HCT116 (cell line): ENCODE measurements at regions not wholly inside any gene's neighbourhood (a gene's known extent, or its start where the extent isn't known, plus 50 kb on each side); places are given as distances from the start of the nearest gene placed in this dataset.

Experiments
- ATAC-seq: fragments of 200-7000 bp; cut with Tn5 transposase; 2 replicates; pipeline ENCODE4 v1.9.1; 2020; ENCODE audit warnings: mild to moderate bottlenecking, moderate library complexity
- BruUV-seq: library from RNA; stranded (reverse); fragments of 400-500 nt; replicated peaks from 2 replicates; lab custom pipeline; 2021; lab: Mats Ljungman, UMichigan
- CTCF ChIA-PET: fragments of 300-600 bp; sonication (Branson Sonifier 250); formaldehyde crosslinking; loops from one replicate; lab custom pipeline; 2021; ENCODE audit warnings: antibody characterized with exemption; lab: Charles Lee
- POLR2A ChIA-PET: fragments of 300-600, 350-600 bp; sonication (Branson Sonifier 250); formaldehyde crosslinking; loops from one replicate; lab custom pipeline; 2021; ENCODE audit warnings: antibody characterized with exemption; lab: Charles Lee
- RAD21 ChIA-PET, 2 experiments: fragments of 300-600 bp; sonication (Branson Sonifier 250); formaldehyde crosslinking; loops; one replicate each; lab custom pipeline; 2023; ENCODE audit warnings: low total read pairs in 2 of 2; ENCODE audit not compliant: uncharacterized antibody in 2 of 2, unreplicated experiment in 2 of 2, low non-redundant PET in 1 of 2; lab: Charles Lee
- DNase-seq: peaks from one replicate; pipeline ENCODE4 v3.0.0-alpha.2; 2010; ENCODE audit warnings: low read depth, low spot score
- H2AFZ ChIP-seq: fragments of 200-600 bp; shearing (Covaris generic), sonication (generic); 2 replicates; pipeline ENCODE4 v1.6.1; 2017; ENCODE audit warnings: low read depth, mixed run types, mixed read lengths, antibody characterized with exemption, low read length; ENCODE audit not compliant: poor library complexity, severe bottlenecking
- H3K27ac ChIP-seq: 2 replicates; pipeline ENCODE4 v1.5.1; 2012; ENCODE audit warnings: low read depth, low read length
- H3K27me3 ChIP-seq: fragments of 200-600 bp; sonication (generic); 2 replicates; pipeline ENCODE4 v1.6.1; 2016; ENCODE audit warnings: mixed run types, low read length, mixed read lengths; ENCODE audit not compliant: insufficient read depth
- H3K36me3 ChIP-seq, 2 experiments: fragments of 200-500 bp in 1 of 2; fragments of 200-600 bp in 1 of 2; sonication (Bioruptor generic) in 1 of 2; sonication (generic) in 1 of 2; 2 replicates each; pipeline versions ENCODE4 v1.5.1 to v1.6.1; 2014 to 2016; ENCODE audit warnings: low read length in 2 of 2, inconsistent platforms in 1 of 2, mixed read lengths in 1 of 2, mixed run types in 1 of 2; ENCODE audit not compliant: insufficient read depth in 2 of 2, control insufficient read depth in 1 of 2
- H3K4me1 ChIP-seq, 2 experiments: fragments of 200-600 bp in 1 of 2; sonication (generic) in 1 of 2; 2 replicates each; pipeline versions ENCODE4 v1.5.1 to v1.6.1; 2012 to 2017; ENCODE audit warnings: low read length in 2 of 2, inconsistent platforms in 1 of 2, mild to moderate bottlenecking in 1 of 2, mixed read lengths in 1 of 2, mixed run types in 1 of 2, moderate library complexity in 1 of 2; ENCODE audit not compliant: insufficient read depth in 2 of 2, control insufficient read depth in 1 of 2
- H3K4me2 ChIP-seq: fragments of 200-600 bp; sonication (generic); 2 replicates; pipeline ENCODE4 v1.6.1; 2017; ENCODE audit warnings: mixed run types, low read length, mixed read lengths
- H3K4me3 ChIP-seq, 2 experiments: fragments of 200-600 bp in 1 of 2; sonication (generic) in 1 of 2; replicated peaks in 1 of 2; 2 replicates each; pipeline ENCODE4 v1.5.1; 2011 to 2016; ENCODE audit warnings: low read length in 2 of 2, control low read depth in 1 of 2, low read depth in 1 of 2, mild to moderate bottlenecking in 1 of 2, mixed read lengths in 1 of 2, mixed run types in 1 of 2
- H3K79me2 ChIP-seq: fragments of 200-600 bp; sonication (generic); 2 replicates; pipeline ENCODE4 v1.6.1; 2017; ENCODE audit warnings: mild to moderate bottlenecking, mixed run types, low read length, moderate library complexity, mixed read lengths; ENCODE audit not compliant: insufficient read depth
- H3K9ac ChIP-seq: fragments of 200-600 bp; sonication (generic); 2 replicates; pipeline ENCODE4 v1.6.1; 2016; ENCODE audit warnings: low read length, mixed read lengths
- H3K9me2 ChIP-seq: fragments of 200-600 bp; sonication (generic), shearing (Covaris generic); 2 replicates; pipeline ENCODE4 v1.6.1; 2017; ENCODE audit warnings: mixed run types, mild to moderate bottlenecking, moderate library complexity; ENCODE audit not compliant: insufficient read depth
- H3K9me3 ChIP-seq, 2 experiments: fragments of 200-500 bp in 1 of 2; fragments of 200-600 bp in 1 of 2; sonication (Bioruptor generic) in 1 of 2; sonication (generic) in 1 of 2; 2 replicates each; pipeline ENCODE4 v1.6.1; 2014 to 2017; ENCODE audit warnings: low read length in 2 of 2, mixed read lengths in 2 of 2, inconsistent platforms in 1 of 2, low read depth in 1 of 2, mild to moderate bottlenecking in 1 of 2, mixed run types in 1 of 2, moderate library complexity in 1 of 2; ENCODE audit not compliant: control insufficient read depth in 1 of 2, insufficient read depth in 1 of 2
- H4K20me1 ChIP-seq: fragments of 200-600 bp; sonication (generic), shearing (Covaris generic); 2 replicates; pipeline ENCODE4 v1.6.1; 2017; ENCODE audit warnings: mixed run types, mild to moderate bottlenecking, moderate library complexity; ENCODE audit not compliant: insufficient read depth
- ATF3 ChIP-seq: IDR thresholded peaks from 2 replicates; pipeline ENCODE4 v1.6.1; 2012
- CBX3 ChIP-seq: IDR thresholded peaks from 2 replicates; pipeline ENCODE4 v1.6.1; 2012; ENCODE audit warnings: low read depth
- CEBPB ChIP-seq: IDR thresholded peaks from 2 replicates; pipeline ENCODE4 v1.6.1; 2012; ENCODE audit warnings: low read depth
- EGR1 ChIP-seq: IDR thresholded peaks from 2 replicates; pipeline ENCODE4 v1.6.1; 2012; ENCODE audit warnings: low read depth
- ELF1 ChIP-seq: IDR thresholded peaks from 2 replicates; pipeline ENCODE4 v1.6.1; 2012; ENCODE audit warnings: low read depth, borderline replicate concordance
- EZH2phosphoT487 ChIP-seq: fragments of 200-600 bp; IDR thresholded peaks from 2 replicates; pipeline ENCODE4 v1.6.1; 2018; ENCODE audit warnings: antibody characterized with exemption, borderline replicate concordance
- FOSL1 ChIP-seq: IDR thresholded peaks from 2 replicates; pipeline ENCODE4 v1.6.1; 2012; ENCODE audit warnings: low read depth
- JUND ChIP-seq: IDR thresholded peaks from 2 replicates; pipeline ENCODE4 v1.6.1; 2012
- MAX ChIP-seq: IDR thresholded peaks from 2 replicates; pipeline ENCODE4 v1.6.1; 2012
- POLR2A ChIP-seq: IDR thresholded peaks from 2 replicates; pipeline ENCODE4 v1.7.0; 2011; ENCODE audit warnings: borderline replicate concordance; ENCODE audit not compliant: insufficient read depth, insufficient read length; ENCODE audit errors: extremely low read depth
- POLR2AphosphoS5 ChIP-seq: IDR thresholded peaks from 2 replicates; pipeline ENCODE4 v1.6.1; 2011; ENCODE audit warnings: mild to moderate bottlenecking, low read depth, low read length, moderate library complexity
- REST ChIP-seq: IDR thresholded peaks from 2 replicates; pipeline ENCODE4 v1.6.1; 2012; ENCODE audit warnings: low read depth
- SIN3A ChIP-seq: IDR thresholded peaks from 2 replicates; pipeline ENCODE4 v1.6.1; 2012; ENCODE audit warnings: low read depth
- SP1 ChIP-seq: IDR thresholded peaks from 2 replicates; pipeline ENCODE4 v1.6.1; 2012; ENCODE audit warnings: low read depth
- YY1 ChIP-seq: IDR thresholded peaks from 2 replicates; pipeline ENCODE4 v1.6.1; 2011; ENCODE audit warnings: low read length, low read depth, moderate library complexity, mild to moderate bottlenecking; ENCODE audit not compliant: insufficient replicate concordance; ENCODE audit errors: extremely low read depth
- ZFX ChIP-seq: fragments of 450-650 bp; IDR thresholded peaks from 2 replicates; pipeline ENCODE4 v1.6.1; 2017
- ZNF274 ChIP-seq: fragments of 200-500 bp; sonication (Bioruptor generic); IDR thresholded peaks from 2 replicates; pipeline ENCODE4 v1.6.1; 2014; ENCODE audit warnings: mild to moderate bottlenecking, low read depth, low read length, inconsistent platforms
- intact Hi-C: fragments of 100-400 bp; cut with micrococcal nuclease; formaldehyde crosslinking; loops from 2 replicates; pipeline ENCODE4 v1.10.0; 2022

- no peak for DNase-seq
- no TSS peak for BruUV-seq
- POLR2A ChIA-PET = no interaction called here
Observed at GRCh38 chr11:128399251-128400121, 187.9 kb downstream of the ETS1 start.

GRCh38 chr11:128398517-128399250 lies 188.7 kb downstream of the ETS1 start:
- Histone ChIP-seq H3K9ac (no peak overlapping the region), H3K4me1 (no peaks in the 10 kb centered on the region), H3K27me3 (peaks cover 16% of the 10 kb centered on the region), H3K9me2 (no peaks in the 10 kb centered on the region), H3K79me2 (no peaks in the 10 kb centered on the region), H4K20me1 (no peaks in the 10 kb centered on the region), H3K4me2 (no peak overlapping the region), H3K27ac (no peak overlapping the region), H2AFZ (no peak overlapping the region), H3K9me3 (no peaks in the 10 kb centered on the region), H3K4me3 (no peak overlapping the region), H3K36me3 (no peaks in the 10 kb centered on the region)
- intact Hi-C loops = no loop called here
- RAD21 ChIA-PET = no interaction called here
- no peak for DNase-seq
- BruUV-seq = no TSS peak
- POLR2A ChIA-PET = no interaction called here
- CTCF ChIA-PET = no interaction called here
- ATAC-seq = no peak
- TF ChIP-seq EGR1 = no peak
- TF ChIP-seq ELF1 = no peak
- TF ChIP-seq MAX = no peak
- no peak for TF ChIP-seq JUND
- no peak for TF ChIP-seq EZH2phosphoT487
- no peak for TF ChIP-seq POLR2A
- TF ChIP-seq CEBPB = no peak
- no peak for TF ChIP-seq ZFX
- TF ChIP-seq POLR2AphosphoS5 = no peak
- TF ChIP-seq ZNF274 = no peak
- no peak for TF ChIP-seq FOSL1
- TF ChIP-seq ATF3 = no peak
- no peak for TF ChIP-seq CBX3
- no peak for TF ChIP-seq SIN3A
- no peak for TF ChIP-seq REST

More at GRCh38 chr11:128399251-128400121, 187.9 kb downstream of the ETS1 start:
- H3K9me3 ChIP-seq = no peaks in the 10 kb centered on the region
- no peak overlapping the region for H3K4me2 ChIP-seq
- no peaks in the 10 kb centered on the region for H4K20me1 ChIP-seq
- no peak overlapping the region for H2AFZ ChIP-seq
- intact Hi-C loops = no loop called here
- no peak for ATAC-seq
- ChIA-PET RAD21 (no interaction called here), CTCF (no interaction called here)
- no peak overlapping the region for H3K9ac ChIP-seq
- no peak overlapping the region for H3K27ac ChIP-seq
- H3K36me3 ChIP-seq = no peaks in the 10 kb centered on the region
- H3K4me1 ChIP-seq = no peaks in the 10 kb centered on the region
- H3K27me3 ChIP-seq = peaks cover 24% of the 10 kb centered on the region
- no peak overlapping the region for H3K4me3 ChIP-seq
- TF ChIP-seq SIN3A = no peak
- no peak for TF ChIP-seq SP1
- TF ChIP-seq YY1 = no peak
- H3K9me2 ChIP-seq = no peaks in the 10 kb centered on the region
- H3K79me2 ChIP-seq = no peaks in the 10 kb centered on the region
